Stomach (tissue), 4 donors: ENCODE measurements at regions not wholly inside any gene's neighbourhood (a gene's known extent, or its start where the extent isn't known, plus 50 kb on each side); places are given as distances from the start of the nearest gene placed in this dataset.

ENCODE experiments used
- CTCF ChIP-seq, 7 experiments: fragments of 450-650 bp in 4 of 7; fragments of 200-600 bp in 3 of 7; sonication (generic) in 3 of 7; IDR thresholded peaks; one replicate each; pipeline ENCODE4 v1.5.1; 2016 to 2019; ENCODE audit warnings: antibody characterized with exemption in 7 of 7, control low read depth in 2 of 7, mild to moderate bottlenecking in 1 of 7
- POLR2A ChIP-seq, 4 donors: fragments of 450-650 bp; IDR thresholded peaks; one replicate each; pipeline ENCODE4 v1.6.1; 2016; ENCODE audit warnings: antibody characterized with exemption in 4 of 4, control low read depth in 2 of 4, mild to moderate bottlenecking in 1 of 4, moderate library complexity in 1 of 4

- TF ChIP-seq CTCF (IDR thresholded peaks at IDR 0.05) (no peak), POLR2A (IDR thresholded peaks at IDR 0.05) (no peak)
These were observed 66.1 kb upstream of the FRG1 start for GRCh38 chr4:189874591-189874990.
